DND-41 (cell line): ENCODE measurements at regions not wholly inside any gene's neighbourhood (a gene's known extent, or its start where the extent isn't known, plus 50 kb on each side); places are given as distances from the start of the nearest gene placed in this dataset.
A peak's percentile ranks its signal among the peaks of the same experiment; 100 is the strongest.

Source experiments
- ATAC-seq: fragments of 200-7000 bp; cut with Tn5 transposase; 3 replicates; pipeline ENCODE4 v1.9.1; 2021; ENCODE audit warnings: low read depth; ENCODE audit not compliant: insufficient read depth
- DNase-seq: peaks from one replicate; pipeline ENCODE4 v3.0.0-alpha.2; 2020
- H2AFZ ChIP-seq: 2 replicates; pipeline ENCODE4 v1.6.0; 2012; ENCODE audit warnings: low read depth, low read length
- H3K27ac ChIP-seq: 2 replicates; pipeline ENCODE4 v1.5.1; 2012; ENCODE audit warnings: low read length, inconsistent platforms
- H3K27me3 ChIP-seq: fragments of 200-600 bp; sonication (generic); 2 replicates; pipeline ENCODE4 v1.6.0; 2012; ENCODE audit warnings: low read length, mild to moderate bottlenecking, inconsistent platforms; ENCODE audit not compliant: insufficient read depth, poor library complexity
- H3K36me3 ChIP-seq: 2 replicates; pipeline ENCODE4 v1.5.1; 2012; ENCODE audit warnings: low read length, inconsistent platforms; ENCODE audit not compliant: insufficient read depth
- H3K4me1 ChIP-seq: 2 replicates; pipeline ENCODE4 v1.5.1; 2012; ENCODE audit warnings: mild to moderate bottlenecking, low read length; ENCODE audit not compliant: insufficient read depth
- H3K4me2 ChIP-seq: 2 replicates; pipeline ENCODE4 v1.6.0; 2012; ENCODE audit warnings: mild to moderate bottlenecking, moderate library complexity, low read length, inconsistent platforms; ENCODE audit not compliant: insufficient read depth
- H3K4me3 ChIP-seq, 2 experiments: fragments of 200-600 bp in 1 of 2; shearing (Covaris generic) in 1 of 2; 2 replicates each; pipeline ENCODE4 v1.5.1; 2012 to 2016; ENCODE audit warnings: inconsistent platforms in 2 of 2, low read length in 2 of 2, mild to moderate bottlenecking in 2 of 2, low read depth in 1 of 2, moderate library complexity in 1 of 2
- H3K79me2 ChIP-seq: 2 replicates; pipeline ENCODE4 v1.6.0; 2012; ENCODE audit warnings: low read length, inconsistent platforms; ENCODE audit not compliant: insufficient read depth
- H3K9ac ChIP-seq: 2 replicates; pipeline ENCODE4 v1.6.0; 2012; ENCODE audit warnings: low read depth, mild to moderate bottlenecking, inconsistent platforms, low read length, moderate library complexity
- H3K9me3 ChIP-seq: 2 replicates; pipeline ENCODE4 v1.5.1; 2012; ENCODE audit warnings: low read length, moderate library complexity, mild to moderate bottlenecking, inconsistent platforms; ENCODE audit not compliant: insufficient read depth, severe bottlenecking
- H4K20me1 ChIP-seq: 2 replicates; pipeline ENCODE4 v1.6.0; 2012; ENCODE audit warnings: low read length; ENCODE audit not compliant: insufficient read depth
- EZH2 ChIP-seq: IDR thresholded peaks from 3 replicates; pipeline ENCODE4 v1.6.1; 2012; ENCODE audit warnings: borderline replicate concordance, low read depth, mild to moderate bottlenecking, moderate library complexity, low read length, inconsistent platforms; ENCODE audit not compliant: severe bottlenecking
- TF ChIP-seq, protein P1 (sequence below): IDR thresholded peaks from 2 replicates; pipeline ENCODE4 v1.5.1; 2012; ENCODE audit warnings: borderline replicate concordance, low read length, moderate library complexity, mild to moderate bottlenecking; ENCODE audit not compliant: poor library complexity, severe bottlenecking; ENCODE audit errors: extremely low read depth

- H4K20me1 ChIP-seq: no peaks in the 10 kb centered on the region
- DNase-seq: no peak
- peaks cover 32% of the 10 kb centered on the region for H3K4me1 ChIP-seq
- no peaks in the 10 kb centered on the region for H3K36me3 ChIP-seq
- no peaks in the 10 kb centered on the region for H3K27me3 ChIP-seq
- TF ChIP-seq EZH2: no peak
- TF ChIP-seq, protein P1, sequence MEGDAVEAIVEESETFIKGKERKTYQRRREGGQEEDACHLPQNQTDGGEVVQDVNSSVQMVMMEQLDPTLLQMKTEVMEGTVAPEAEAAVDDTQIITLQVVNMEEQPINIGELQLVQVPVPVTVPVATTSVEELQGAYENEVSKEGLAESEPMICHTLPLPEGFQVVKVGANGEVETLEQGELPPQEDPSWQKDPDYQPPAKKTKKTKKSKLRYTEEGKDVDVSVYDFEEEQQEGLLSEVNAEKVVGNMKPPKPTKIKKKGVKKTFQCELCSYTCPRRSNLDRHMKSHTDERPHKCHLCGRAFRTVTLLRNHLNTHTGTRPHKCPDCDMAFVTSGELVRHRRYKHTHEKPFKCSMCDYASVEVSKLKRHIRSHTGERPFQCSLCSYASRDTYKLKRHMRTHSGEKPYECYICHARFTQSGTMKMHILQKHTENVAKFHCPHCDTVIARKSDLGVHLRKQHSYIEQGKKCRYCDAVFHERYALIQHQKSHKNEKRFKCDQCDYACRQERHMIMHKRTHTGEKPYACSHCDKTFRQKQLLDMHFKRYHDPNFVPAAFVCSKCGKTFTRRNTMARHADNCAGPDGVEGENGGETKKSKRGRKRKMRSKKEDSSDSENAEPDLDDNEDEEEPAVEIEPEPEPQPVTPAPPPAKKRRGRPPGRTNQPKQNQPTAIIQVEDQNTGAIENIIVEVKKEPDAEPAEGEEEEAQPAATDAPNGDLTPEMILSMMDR: no peak
- H3K79me2 ChIP-seq: no peaks in the 10 kb centered on the region
- no peak overlapping the region for H2AFZ ChIP-seq
- no peak overlapping the region; the same call in 1 of the 2 replicates for H3K27ac ChIP-seq
- no peak overlapping the region for H3K4me3 ChIP-seq
- no peak for ATAC-seq
- H3K4me2 ChIP-seq: no peak overlapping the region
- H3K9ac ChIP-seq: no peak overlapping the region
- no peaks in the 10 kb centered on the region for H3K9me3 ChIP-seq
Observed at GRCh38 chr14:97328743-97329142, 531.6 kb downstream of the VRK1 start.

GRCh38 chr14:97329701-97330100, 532.5 kb downstream of the VRK1 start:
- no peaks in the 10 kb centered on the region for H3K27me3 ChIP-seq
- no peak overlapping the region for H3K9ac ChIP-seq
- peak overlapping the region; percentile 36; the same call in 1 of the 2 replicates for H3K27ac ChIP-seq
- H3K4me2 ChIP-seq: no peak overlapping the region
- no peaks in the 10 kb centered on the region for H3K36me3 ChIP-seq
- no peaks in the 10 kb centered on the region for H4K20me1 ChIP-seq
- H3K9me3 ChIP-seq: no peaks in the 10 kb centered on the region
- H3K4me1 ChIP-seq: peaks cover 32% of the 10 kb centered on the region
- no peak overlapping the region for H2AFZ ChIP-seq
- H3K79me2 ChIP-seq: no peaks in the 10 kb centered on the region
- no peak for TF ChIP-seq EZH2
- TF ChIP-seq, protein P1: no peak
- no peak for DNase-seq
- no peak for ATAC-seq
- H3K4me3 ChIP-seq: no peak overlapping the region

GRCh38 chr14:97331058-97331457, 533.9 kb downstream of the VRK1 start:
- H3K27ac ChIP-seq: peak overlapping the region; percentile 82
- H2AFZ ChIP-seq: peak overlapping the region; percentile 69
- no peaks in the 10 kb centered on the region for H4K20me1 ChIP-seq
- H3K4me3 ChIP-seq: no peak overlapping the region; a peak in 1 of 4 replicates
- H3K4me2 ChIP-seq: peak overlapping the region; percentile 52
- peaks cover 41% of the 10 kb centered on the region for H3K4me1 ChIP-seq
- ATAC-seq (no peak), DNase-seq (peak; percentile 22)
- H3K79me2 ChIP-seq: no peaks in the 10 kb centered on the region
- H3K36me3 ChIP-seq: no peaks in the 10 kb centered on the region
- H3K9me3 ChIP-seq: no peaks in the 10 kb centered on the region
- H3K9ac ChIP-seq: peak overlapping the region; percentile 25; the same call in 1 of the 2 replicates
- no peaks in the 10 kb centered on the region for H3K27me3 ChIP-seq
- TF ChIP-seq, protein P1: no peak
- TF ChIP-seq EZH2: no peak
